Thymus (tissue), 11 donors: ENCODE measurements at regions not wholly inside any gene's neighbourhood (a gene's known extent, or its start where the extent isn't known, plus 50 kb on each side); places are given as distances from the start of the nearest gene placed in this dataset.
"Not testable (repeated sequence)": the region's sequence is repeated elsewhere in the genome, so short reads cannot be mapped to it uniquely, and the experiment has no call there.

ENCODE experiments used
- DNase-seq, 9 donors: peaks; one replicate each; pipeline ENCODE4 v3.0.0-alpha.2; 2013; ENCODE audit warnings: low spot score in 9 of 9, low read depth in 6 of 9, missing footprints in 1 of 9
- H3K27ac ChIP-seq, 2 donors: one replicate each; pipeline ENCODE4 v1.5.1; 2013; ENCODE audit warnings: control low read depth in 1 of 2, low read depth in 1 of 2, low read length in 1 of 2, mild to moderate bottlenecking in 1 of 2, moderate library complexity in 1 of 2
- H3K27me3 ChIP-seq, 2 donors: one replicate each; pipeline ENCODE4 v1.5.1; 2013; ENCODE audit warnings: low read length in 1 of 2; ENCODE audit not compliant: control insufficient read depth in 2 of 2, insufficient read depth in 1 of 2
- H3K36me3 ChIP-seq, 2 donors: one replicate each; pipeline ENCODE4 v1.5.1; 2013; ENCODE audit warnings: low read length in 1 of 2, mild to moderate bottlenecking in 1 of 2, moderate library complexity in 1 of 2; ENCODE audit not compliant: control insufficient read depth in 2 of 2, insufficient read depth in 2 of 2
- H3K4me1 ChIP-seq, 2 donors: one replicate each; pipeline ENCODE4 v1.5.1; 2013; ENCODE audit warnings: low read length in 2 of 2; ENCODE audit not compliant: control insufficient read depth in 2 of 2, insufficient read depth in 2 of 2
- H3K4me3 ChIP-seq, 2 donors: one replicate each; pipeline ENCODE4 v1.5.1; 2013; ENCODE audit warnings: low read length in 2 of 2, control low read depth in 1 of 2, mild to moderate bottlenecking in 1 of 2
- H3K9me3 ChIP-seq, 2 donors: one replicate each; pipeline ENCODE4 v1.5.1; 2013; ENCODE audit warnings: low read length in 1 of 2, mild to moderate bottlenecking in 1 of 2; ENCODE audit not compliant: control insufficient read depth in 2 of 2, insufficient read depth in 1 of 2
- WGBS: extraction: QIAGEN DNeasy Blood & Tissue Kit; methylation state at CpG from one replicate; pipeline ENCODE4 v1.1.7; 2013; 5-methylcytosine and 5-hydroxymethylcytosine counted together
- donor health status: healthy.

DNA sequence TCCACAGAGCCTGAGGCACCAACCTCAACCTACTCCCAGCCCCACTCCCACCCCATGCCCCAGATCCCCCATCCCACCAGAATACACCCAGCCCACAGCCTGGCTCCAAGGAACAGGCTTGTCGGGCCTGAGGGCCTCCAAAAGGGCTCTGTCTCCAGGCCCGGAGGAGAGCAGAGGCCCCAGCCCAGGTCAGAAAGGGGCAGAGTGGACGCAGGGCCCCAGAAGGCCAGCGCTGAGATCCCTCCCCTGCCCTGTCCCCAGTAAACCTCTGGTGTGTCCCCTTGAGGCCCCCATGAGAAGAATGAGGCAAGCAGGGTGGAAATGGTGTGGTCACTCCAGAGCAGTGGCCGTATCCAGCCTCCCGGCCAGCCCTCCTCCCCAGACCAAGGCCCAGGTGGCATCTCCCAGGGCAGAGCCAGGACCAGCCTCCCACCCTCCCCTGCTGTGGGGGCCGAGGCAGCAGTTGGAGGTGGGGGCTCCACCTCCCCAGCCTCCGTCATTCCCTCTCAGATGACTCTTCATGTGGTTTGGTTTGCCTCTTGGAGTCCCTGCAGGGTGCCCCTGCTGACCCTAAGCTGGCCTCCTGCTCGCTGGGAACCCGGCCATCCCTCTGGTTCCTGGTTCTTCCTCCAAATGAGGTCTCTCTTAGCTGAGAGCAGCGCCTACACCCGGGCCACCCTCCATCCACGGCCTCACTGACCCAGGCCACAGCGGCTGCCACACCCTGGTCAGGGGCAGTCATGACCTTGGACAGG, 195.0 kb downstream of the IGLL1 start:
- Histone ChIP-seq H3K27ac (no peak overlapping the region), H3K27me3 (peaks cover 0 to 7% of the 10 kb centered on the region in 2 donors), H3K9me3 (peaks cover 2 to 4% of the 10 kb centered on the region in 2 donors), H3K4me3 (no peak overlapping the region), H3K36me3 (no peaks in the 10 kb centered on the region), H3K4me1 (no peaks in the 10 kb centered on the region)
- no peak for DNase-seq
- WGBS = 88% methylated on average over 14 of the region's 14 CpGs

DNA sequence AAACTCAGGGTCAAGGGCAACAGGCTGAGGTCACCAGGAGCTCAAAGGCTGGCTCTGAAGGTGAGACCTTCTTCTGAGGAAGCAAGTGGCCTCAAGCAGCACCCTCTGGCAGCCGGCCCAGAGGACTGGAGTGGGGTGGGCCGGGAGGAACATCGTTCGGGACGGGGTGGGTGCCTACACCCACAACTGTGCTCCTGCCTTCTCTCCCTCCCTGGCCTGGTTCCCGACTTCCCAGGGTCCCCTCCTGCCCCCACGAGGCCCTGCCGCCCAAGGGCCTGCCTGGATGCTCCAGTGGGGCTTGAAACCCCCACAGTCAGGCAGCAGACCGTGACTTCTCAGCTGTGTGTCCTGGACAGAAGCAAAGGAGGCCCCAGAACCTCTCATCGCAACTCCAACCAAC, 195.7 kb downstream of the IGLL1 start:
- peaks cover 2 to 4% of the 10 kb centered on the region in 2 donors for H3K9me3 ChIP-seq
- H3K27ac ChIP-seq = no peak overlapping the region
- H3K4me3 ChIP-seq = no peak overlapping the region
- no peaks in the 10 kb centered on the region for H3K36me3 ChIP-seq
- peaks cover 0 to 7% of the 10 kb centered on the region in 2 donors for H3K27me3 ChIP-seq
- no peaks in the 10 kb centered on the region for H3K4me1 ChIP-seq
- no peak for DNase-seq
- 53% methylated on average over 10 of the region's 10 CpGs for WGBS

DNA sequence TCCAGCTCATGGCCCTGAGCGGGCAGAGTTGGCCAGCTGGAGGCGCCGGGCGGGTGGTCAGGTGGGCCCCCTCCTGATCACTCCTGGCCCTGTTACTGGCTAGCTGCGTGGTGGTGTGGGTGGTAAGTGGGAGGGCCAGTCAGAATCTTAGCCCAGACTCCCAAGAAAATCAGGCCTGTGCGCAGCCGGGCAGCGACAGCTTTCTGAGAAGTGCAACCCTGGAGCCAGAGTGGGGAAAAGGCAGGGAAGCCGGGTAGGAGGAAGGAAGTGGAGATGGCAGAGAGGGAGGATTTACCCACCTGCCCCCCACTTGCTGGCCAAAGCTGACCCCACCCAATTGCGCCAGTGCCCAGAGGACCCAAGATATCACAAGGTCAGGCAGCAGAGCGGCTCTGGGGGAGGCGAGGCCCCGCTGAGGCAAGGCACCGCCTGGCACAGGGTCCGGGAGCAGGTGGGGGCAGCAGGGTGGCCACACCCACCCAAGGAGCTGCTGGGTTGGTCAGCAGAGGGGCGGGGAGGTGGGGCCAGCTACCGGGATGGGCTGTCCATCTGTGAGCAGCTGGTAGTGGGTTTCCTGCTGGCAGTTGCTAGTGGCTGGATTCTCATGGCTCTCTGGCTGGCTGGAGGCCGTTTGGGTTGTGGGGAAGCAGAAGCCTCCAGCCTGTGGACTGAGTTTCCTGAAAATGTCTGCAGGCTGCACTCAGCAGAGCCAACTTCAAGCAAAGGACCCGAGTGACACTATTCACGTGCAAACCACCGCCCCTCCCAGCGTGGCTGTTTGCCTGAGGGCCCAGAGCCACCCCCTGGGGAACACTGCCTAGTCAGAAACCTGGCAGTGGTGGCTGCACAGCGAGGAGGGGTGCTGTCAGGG, 196.4 kb downstream of the IGLL1 start:
- no peak overlapping the region for H3K4me3 ChIP-seq
- H3K9me3 ChIP-seq = peaks cover 2 to 4% of the 10 kb centered on the region in 2 donors
- DNase-seq = no peak
- WGBS = 43% methylated on average over 23 of the region's 23 CpGs
- H3K27me3 ChIP-seq = peaks cover 0 to 7% of the 10 kb centered on the region in 2 donors
- no peak overlapping the region for H3K27ac ChIP-seq
- no peaks in the 10 kb centered on the region for H3K4me1 ChIP-seq
- no peaks in the 10 kb centered on the region for H3K36me3 ChIP-seq

DNA sequence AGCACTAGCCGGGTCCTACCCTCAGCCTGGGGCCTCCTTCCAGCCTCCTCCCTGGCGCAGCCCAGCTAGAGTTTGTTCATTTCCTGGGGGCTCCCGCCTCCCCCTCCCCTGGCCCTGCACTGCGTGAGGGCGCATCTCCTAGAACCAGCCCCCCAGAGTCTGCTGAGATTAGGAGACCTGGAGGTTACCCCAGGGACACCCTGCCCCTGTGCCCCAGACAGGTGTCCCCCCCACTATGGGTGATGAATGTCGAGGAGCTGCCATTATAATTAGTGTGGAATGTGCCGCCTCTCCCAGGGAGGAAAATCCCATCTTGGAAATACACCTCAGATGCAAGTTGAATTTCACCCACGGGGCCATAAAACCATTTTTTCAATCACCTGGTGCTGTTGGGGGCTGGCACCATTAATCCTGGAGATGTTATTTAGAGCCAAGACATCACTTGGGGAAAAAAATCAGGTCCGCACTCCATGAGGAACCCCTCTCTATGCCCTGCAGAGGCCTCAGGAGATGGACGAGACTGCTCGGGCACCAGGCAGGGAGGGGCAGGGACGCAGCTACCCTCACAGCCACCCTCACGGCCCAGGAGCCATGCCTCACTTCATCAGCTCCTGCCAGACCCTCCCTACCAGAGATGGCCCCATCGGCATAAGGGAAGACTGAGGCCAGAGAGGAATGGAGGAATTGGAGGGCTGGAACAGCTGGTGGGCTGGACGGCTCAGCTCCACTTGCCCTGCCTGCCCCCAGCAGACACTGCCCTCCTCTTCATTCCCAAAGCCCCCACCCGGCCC, 197.5 kb downstream of the IGLL1 start:
- H3K36me3 ChIP-seq = no peaks in the 10 kb centered on the region
- H3K4me3 ChIP-seq = no peak overlapping the region
- H3K27ac ChIP-seq = no peak overlapping the region
- peaks cover 0 to 7% of the 10 kb centered on the region in 2 donors for H3K27me3 ChIP-seq
- H3K9me3 ChIP-seq = peaks cover 2 to 4% of the 10 kb centered on the region in 2 donors
- WGBS = 96% methylated on average over 16 of the region's 16 CpGs
- no peak for DNase-seq
- H3K4me1 ChIP-seq = no peaks in the 10 kb centered on the region

DNA sequence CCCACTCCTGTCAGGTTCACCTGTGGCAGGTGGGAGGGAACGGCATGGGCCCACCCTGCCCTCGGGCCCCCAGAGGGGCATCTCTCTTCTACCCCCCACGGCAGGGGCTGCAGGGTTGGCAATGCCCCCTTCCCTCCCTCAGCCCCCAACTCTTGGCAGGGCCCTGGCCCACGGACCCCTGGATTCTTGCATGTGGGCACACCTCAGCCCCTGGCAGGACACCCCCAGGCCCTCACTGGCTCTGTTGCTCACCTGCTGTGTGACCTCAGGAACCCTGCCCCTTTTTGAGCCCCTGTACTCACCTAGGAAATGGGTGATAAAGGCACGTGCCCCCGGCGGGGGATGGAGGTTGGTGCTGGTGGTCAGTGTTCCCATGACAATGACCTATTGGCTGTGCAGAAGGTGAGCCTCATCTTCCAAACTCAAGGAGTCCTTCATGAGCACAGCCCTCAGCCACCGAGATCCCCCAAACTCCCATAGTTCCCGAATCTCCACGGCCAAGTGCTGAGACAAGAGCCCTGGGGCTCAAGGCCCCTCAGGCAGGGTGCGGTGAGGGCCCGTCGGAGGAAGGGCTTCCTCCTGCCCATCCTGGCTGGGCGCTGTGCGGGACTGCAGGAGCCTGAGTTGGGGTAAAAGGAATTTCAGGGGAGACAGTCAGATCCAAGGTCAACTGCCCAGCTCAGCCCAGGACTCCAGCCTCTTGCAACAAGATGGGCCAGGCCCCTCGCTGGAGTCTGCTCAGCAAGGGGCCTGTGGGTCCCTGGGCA, 198.2 kb downstream of the IGLL1 start:
- Histone ChIP-seq H3K27ac (no peak overlapping the region), H3K4me3 (no peak overlapping the region), H3K27me3 (peaks cover 0 to 7% of the 10 kb centered on the region in 2 donors), H3K4me1 (no peaks in the 10 kb centered on the region), H3K36me3 (no peaks in the 10 kb centered on the region), H3K9me3 (peaks cover 2 to 4% of the 10 kb centered on the region in 2 donors)
- WGBS = 97% methylated on average over 16 of the region's 16 CpGs
- no peak for DNase-seq

DNA sequence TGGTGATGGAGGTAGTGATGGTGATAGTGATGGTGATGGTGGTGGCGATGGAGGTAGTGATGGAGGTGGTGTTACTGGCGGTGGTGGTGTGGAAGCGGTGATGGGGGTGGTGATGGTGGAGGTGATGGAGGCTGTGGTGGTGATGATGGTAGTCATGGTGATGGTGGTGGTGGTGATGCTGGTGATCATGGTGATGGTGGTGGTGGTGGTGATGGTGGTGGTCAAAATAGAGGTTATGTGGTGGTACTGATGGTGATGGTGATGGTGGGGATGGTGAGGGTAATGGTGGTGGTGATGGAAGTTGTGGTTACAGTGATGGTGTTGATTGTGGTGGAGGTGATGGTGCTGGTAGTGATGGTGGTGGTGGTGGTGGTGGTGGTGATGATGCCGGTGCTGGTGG, 199.2 kb downstream of the IGLL1 start:
- WGBS = 98% methylated on average over 4 of the region's 4 CpGs
- H3K4me3 ChIP-seq = no peak overlapping the region
- H3K4me1 ChIP-seq = peaks cover 0 to 6% of the 10 kb centered on the region in 2 donors
- H3K27ac ChIP-seq = no peak overlapping the region
- H3K36me3 ChIP-seq = no peaks in the 10 kb centered on the region
- peaks cover 0 to 4% of the 10 kb centered on the region in 2 donors for H3K27me3 ChIP-seq
- DNase-seq = no peak
- H3K9me3 ChIP-seq = peaks cover under 1 to 2% of the 10 kb centered on the region in 2 donors

DNA sequence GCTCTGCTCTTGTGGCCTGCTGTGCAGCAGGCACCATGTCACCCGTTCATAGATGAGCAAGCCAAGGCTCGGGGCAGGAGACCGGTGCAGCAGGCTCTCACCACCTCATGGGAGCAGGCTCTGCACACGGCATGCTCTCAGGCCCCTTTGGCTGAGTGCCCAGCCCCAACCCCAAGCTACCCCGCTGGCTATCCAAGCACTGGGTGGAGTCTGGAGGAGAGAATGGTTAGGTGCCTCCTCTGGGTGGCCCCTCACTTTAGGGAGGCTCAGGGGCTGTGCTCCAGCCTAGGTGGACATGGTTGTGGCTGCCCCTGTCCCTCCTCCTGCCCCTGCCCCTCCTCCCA, 199.9 kb downstream of the IGLL1 start:
- Histone ChIP-seq H3K4me3 (no peak overlapping the region), H3K4me1 (peaks cover 0 to 6% of the 10 kb centered on the region in 2 donors), H3K36me3 (no peaks in the 10 kb centered on the region), H3K27me3 (peaks cover 0 to 4% of the 10 kb centered on the region in 2 donors), H3K27ac (no peak overlapping the region), H3K9me3 (peaks cover 0 to 2% of the 10 kb centered on the region in 2 donors)
- no peak for DNase-seq
- 91% methylated on average over 5 of the region's 5 CpGs for WGBS

DNA sequence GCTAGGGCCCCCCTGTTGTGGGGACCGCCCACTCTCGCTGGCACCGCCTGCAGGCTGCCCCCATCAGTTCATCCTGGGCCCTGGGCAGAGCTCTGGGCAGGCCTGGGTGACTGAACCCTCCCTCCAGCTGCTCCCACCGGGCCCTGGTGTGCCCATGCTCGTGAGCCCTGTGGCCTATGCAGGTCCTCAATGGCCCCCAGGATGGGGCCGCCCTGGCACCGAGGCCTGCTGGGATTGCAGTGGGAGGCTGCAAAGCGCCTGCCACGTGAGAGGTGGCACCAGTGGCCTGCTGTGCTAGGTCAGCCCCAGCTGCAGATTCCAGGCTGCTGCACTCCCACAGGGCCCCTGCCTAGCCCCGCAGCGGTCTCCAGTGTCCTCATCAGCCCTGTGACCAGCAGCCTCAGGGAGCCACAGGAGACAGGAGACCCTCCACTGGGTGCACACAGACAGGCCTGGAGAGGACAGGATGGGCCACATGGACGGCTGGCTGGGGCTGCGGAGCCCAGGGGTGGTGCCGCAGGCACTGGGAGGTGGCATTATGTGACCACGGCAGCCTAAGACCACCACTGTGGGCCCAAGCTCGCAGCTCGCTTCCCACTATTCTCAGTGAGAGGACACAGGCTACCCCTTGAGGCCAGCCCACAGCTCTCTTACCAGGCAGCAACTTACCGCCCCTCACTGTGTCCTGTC, 199.4 kb downstream of the BCR start:
- H3K4me3 ChIP-seq, H3K27ac ChIP-seq, DNase-seq, H3K4me1 ChIP-seq, H3K9me3 ChIP-seq, H3K36me3 ChIP-seq, H3K27me3 ChIP-seq: not testable (repeated sequence)
- 96% methylated on average over 17 of the region's 18 CpGs for WGBS
